Cardiac fibroblast (primary cell): ENCODE measurements at regions not wholly inside any gene's neighbourhood (a gene's known extent, or its start where the extent isn't known, plus 50 kb on each side); places are given as distances from the start of the nearest gene placed in this dataset.
"Not testable (repeated sequence)": the region's sequence is repeated elsewhere in the genome, so short reads cannot be mapped to it uniquely, and the experiment has no call there.

Experiments used
- DNase-seq, 2 donors: peaks; one replicate each; pipeline versions ENCODE4 v3.0.0 to v3.0.0-alpha.2; 2010; ENCODE audit warnings: low read depth in 2 of 2
- H3K4me3 ChIP-seq, 2 donors: replicated peaks in 1 of 2; 1 replicate in 1 of 2; 2 replicates in 1 of 2; pipeline ENCODE4 v1.5.1; 2011; ENCODE audit warnings: low read depth in 2 of 2, low read length in 2 of 2, mild to moderate bottlenecking in 2 of 2, moderate library complexity in 1 of 2
- CTCF ChIP-seq: IDR thresholded peaks from one replicate; pipeline ENCODE4 v1.5.1; 2011; ENCODE audit warnings: low read depth, mild to moderate bottlenecking, low read length, inconsistent platforms

- DNase-seq: no peak
- TF ChIP-seq CTCF: no peak
- no peak overlapping the region for H3K4me3 ChIP-seq
These were observed 1657.7 kb upstream of the C9orf72 start for GRCh38 chr9:29230931-29231330.

DNA sequence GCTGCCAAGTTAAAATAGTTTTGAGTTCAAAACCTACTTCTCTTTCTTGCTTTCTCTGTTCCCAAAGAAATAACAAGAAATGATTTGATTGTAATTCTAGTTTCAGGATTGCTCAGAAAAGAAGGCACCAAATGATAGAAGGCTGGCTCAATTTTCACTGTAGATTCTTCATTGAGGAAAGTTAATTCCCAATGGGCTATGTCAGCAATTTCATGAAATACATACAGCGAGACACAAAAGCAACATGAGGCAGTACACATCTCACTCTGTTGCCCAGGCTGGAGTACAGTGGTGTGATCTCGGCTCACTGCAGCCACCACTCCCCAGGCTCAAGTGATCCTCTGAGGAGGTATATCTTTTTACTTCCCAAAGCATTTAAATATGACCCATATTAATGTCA, 1659.9 kb upstream of the C9orf72 start:
- H3K4me3 ChIP-seq: no peak overlapping the region
- TF ChIP-seq CTCF: no peak
- DNase-seq: no peak

DNA sequence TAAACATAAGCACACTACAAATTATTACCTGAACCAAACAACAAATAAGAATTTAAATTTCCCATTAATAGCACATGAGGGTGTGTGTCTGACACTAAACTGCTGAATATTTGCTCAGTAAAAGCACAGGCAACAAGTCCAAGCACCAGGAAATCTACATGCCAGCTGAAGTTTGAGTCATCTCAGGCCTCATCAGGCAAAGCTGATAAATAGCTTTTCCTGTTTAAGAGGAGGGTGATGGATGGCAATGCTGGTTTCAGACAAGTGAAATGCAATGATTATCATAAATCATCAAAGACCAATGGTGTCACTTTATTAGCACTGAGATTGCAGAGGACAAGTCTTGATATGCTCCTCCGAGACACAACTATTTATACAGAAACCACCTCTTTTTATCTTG, 1668.0 kb upstream of the C9orf72 start:
- no peak for TF ChIP-seq CTCF

DNA sequence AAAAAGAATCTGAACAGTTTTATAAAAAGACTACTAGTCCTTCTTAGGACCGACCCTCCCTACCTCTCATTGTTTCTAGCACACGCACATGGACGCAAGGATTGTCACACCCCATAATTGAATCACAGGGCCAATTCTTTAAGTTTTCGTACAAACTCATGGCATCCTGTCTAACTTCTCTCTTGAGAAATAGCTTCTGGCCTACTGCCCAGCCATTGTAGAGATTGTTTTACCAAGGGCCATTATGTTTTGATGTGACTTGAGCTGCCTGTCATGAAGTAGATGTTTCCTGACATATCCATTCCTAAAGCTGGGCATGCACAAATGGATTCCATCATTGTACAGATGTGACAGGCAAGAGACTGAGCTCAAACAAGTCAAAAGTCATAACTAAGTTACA, 1672.1 kb upstream of the C9orf72 start:
- no peak for TF ChIP-seq CTCF
- DNase-seq: peak in 1 of 2 donors; percentile 49
- H3K4me3 ChIP-seq: no peak overlapping the region

More for the DNA sequence above, 1668.0 kb upstream of the C9orf72 start:
- DNase-seq: no peak
- no peak overlapping the region for H3K4me3 ChIP-seq

DNA sequence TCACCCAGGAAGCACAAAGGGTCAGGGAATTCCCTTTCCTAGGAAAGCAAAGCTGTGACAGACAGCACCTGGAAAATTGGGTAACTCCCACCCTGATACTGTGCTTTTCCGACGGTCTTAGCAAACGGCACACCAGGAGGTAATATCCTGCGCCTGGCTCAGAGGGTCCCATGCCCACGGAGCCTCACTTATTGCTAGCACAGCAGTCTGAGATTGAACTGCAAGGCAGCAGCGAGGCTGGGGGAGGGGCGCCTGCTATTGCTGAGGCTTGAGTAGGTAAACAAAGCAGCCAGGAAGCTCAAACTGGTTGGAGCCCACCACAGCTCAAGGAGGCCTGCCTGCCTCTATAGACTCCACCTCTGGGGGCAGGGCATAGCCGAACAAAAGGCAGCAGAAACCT, 1697.1 kb upstream of the C9orf72 start:
- DNase-seq, H3K4me3 ChIP-seq: not testable (repeated sequence)

DNA sequence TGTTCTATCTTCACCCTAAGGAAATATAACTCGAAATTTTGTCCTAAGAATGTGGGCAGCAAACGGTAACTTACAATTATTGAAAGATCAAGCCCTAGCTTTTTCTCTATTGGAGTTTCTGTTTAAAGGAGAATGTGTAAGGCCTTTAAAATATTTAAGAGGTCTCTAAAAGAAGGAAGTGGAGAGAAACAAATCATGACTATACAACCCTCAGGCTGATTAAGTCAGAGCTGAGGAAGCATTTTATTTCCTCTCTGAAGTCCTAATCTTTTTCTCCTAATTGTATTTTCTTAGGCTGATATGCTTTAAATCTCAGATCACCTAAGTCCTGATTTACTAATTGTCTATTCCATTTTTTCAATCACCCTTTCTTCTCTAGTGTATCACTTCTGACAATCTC, 1708.8 kb upstream of the C9orf72 start:
- no peak overlapping the region for H3K4me3 ChIP-seq
- DNase-seq: no peak
- TF ChIP-seq CTCF: no peak

- H3K4me3 ChIP-seq: no peak overlapping the region
- DNase-seq: peak; percentile 19 to 28
- TF ChIP-seq CTCF: peak; percentile 21
These were observed 1712.5 kb upstream of the C9orf72 start for GRCh38 chr9:29285818-29286217.
